K562 (cell line): ENCODE measurements at regions not wholly inside any gene's neighbourhood (a gene's known extent, or its start where the extent isn't known, plus 50 kb on each side); places are given as distances from the start of the nearest gene placed in this dataset.

ENCODE experiments used
- ATAC-seq: fragments of 200-7000 bp; cut with Tn5 transposase; 3 replicates; pipeline ENCODE4 v1.9.1; 2020; ENCODE audit warnings: moderate library complexity
- BruUV-seq: library from RNA; stranded (reverse); fragments of 400-500 nt; replicated peaks from 2 replicates; lab custom pipeline; 2021; lab: Mats Ljungman, UMichigan
- CTCF ChIA-PET: fragments of 300-600 bp; formaldehyde crosslinking; extraction: SDS; loops from one replicate; lab custom pipeline; 2021; ENCODE audit warnings: low intra/inter-chr PET ratio; lab: Yijun Ruan, JAX
- POLR2A ChIA-PET: fragments of 300-600, 350-650 bp; sonication (Branson Sonifier 250); formaldehyde crosslinking; extraction: SDS; loops from one replicate; lab custom pipeline; 2021; ENCODE audit warnings: antibody characterized with exemption, inconsistent platforms; lab: Yijun Ruan, JAX
- DNase-seq, 4 experiments: peaks; one replicate each; pipeline versions ENCODE4 v3.0.0 to v3.0.0-alpha.2; 2011 to 2018; ENCODE audit warnings: low spot score in 3 of 4, mixed read lengths in 3 of 4; ENCODE audit errors: extremely low read depth in 1 of 4
- FAIRE-seq: peaks from 2 replicates; lab custom pipeline; 2011; peaks lifted over from hg19 to GRCh38; lab: Jason Lieb, UNC
- H2AFZ ChIP-seq: 2 replicates; pipeline ENCODE4 v1.6.0; 2011; ENCODE audit warnings: low read depth, low read length, control low read depth, inconsistent platforms
- H3K27ac ChIP-seq: fragments of 200-600 bp; 3 replicates; pipeline ENCODE4 v1.8.0; 2011; ENCODE audit warnings: low read depth, mild to moderate bottlenecking, control low read depth, inconsistent platforms, low read length, moderate library complexity, mixed read lengths; ENCODE audit errors: extremely low read depth
- H3K27me3 ChIP-seq, 2 experiments: fragments of 300-600 bp in 1 of 2; 2 replicates in 1 of 2; 3 replicates in 1 of 2; pipeline versions ENCODE4 v1.6.0 to v1.8.0; 2011; ENCODE audit warnings: inconsistent platforms in 2 of 2, low read length in 2 of 2, mild to moderate bottlenecking in 1 of 2, mixed read lengths in 1 of 2, moderate library complexity in 1 of 2; ENCODE audit not compliant: control insufficient read depth in 2 of 2, insufficient read depth in 2 of 2
- H3K36me3 ChIP-seq: fragments of 300-600 bp; 3 replicates; pipeline ENCODE4 v1.8.0; 2011; ENCODE audit warnings: mild to moderate bottlenecking, low read length, inconsistent platforms; ENCODE audit not compliant: control insufficient read depth, insufficient read depth
- H3K4me1 ChIP-seq, 2 experiments: fragments of 200-600 bp in 1 of 2; replicated peaks in 1 of 2; 2 replicates in 1 of 2; 3 replicates in 1 of 2; pipeline versions ENCODE4 v1.5.1 to v1.8.0; 2011; ENCODE audit warnings: inconsistent platforms in 2 of 2, low read length in 2 of 2, mild to moderate bottlenecking in 1 of 2, mixed read lengths in 1 of 2, moderate library complexity in 1 of 2; ENCODE audit not compliant: control insufficient read depth in 2 of 2, insufficient read depth in 2 of 2
- H3K4me2 ChIP-seq: 2 replicates; pipeline ENCODE4 v1.6.1; 2011; ENCODE audit warnings: low read length, control low read depth, inconsistent platforms, mixed read lengths; ENCODE audit not compliant: insufficient read depth
- H3K4me3 ChIP-seq: fragments of 200-600 bp; sonication (generic), shearing (Covaris generic); 2 replicates; pipeline ENCODE4 v1.5.1; 2016; ENCODE audit warnings: control low read depth, inconsistent platforms
- H3K79me2 ChIP-seq: fragments of 200-600 bp; 3 replicates; pipeline ENCODE4 v1.8.0; 2011; ENCODE audit warnings: low read length, inconsistent platforms; ENCODE audit not compliant: control insufficient read depth, insufficient read depth
- H3K9ac ChIP-seq, 2 experiments: 2 replicates each; pipeline versions ENCODE4 v1.6.0 to v1.6.1; 2011; ENCODE audit warnings: low read depth in 2 of 2, low read length in 2 of 2, control low read depth in 1 of 2, inconsistent platforms in 1 of 2, mild to moderate bottlenecking in 1 of 2, mixed read lengths in 1 of 2; ENCODE audit not compliant: insufficient read depth in 1 of 2
- H3K9me1 ChIP-seq: one replicate; pipeline ENCODE4 v1.6.0; 2011; ENCODE audit warnings: inconsistent platforms, mild to moderate bottlenecking, low read length, moderate library complexity; ENCODE audit not compliant: control insufficient read depth, insufficient read depth
- H3K9me3 ChIP-seq: replicated peaks from 2 replicates; pipeline ENCODE4 v1.5.1; 2011; ENCODE audit warnings: low read depth, low read length, inconsistent platforms; ENCODE audit not compliant: control insufficient read depth, insufficient read depth
- H4K20me1 ChIP-seq: replicated peaks from 2 replicates; pipeline ENCODE4 v1.6.1; 2011; ENCODE audit warnings: low read length, inconsistent platforms, mixed read lengths; ENCODE audit not compliant: control insufficient read depth, insufficient read depth
- CBFA2T2 ChIP-seq: fragments of 450-650 bp; conservative IDR thresholded peaks from 2 replicates; pipeline ENCODE4 v1.6.1; 2017; ENCODE audit warnings: mild to moderate bottlenecking
- CBX1 ChIP-seq: sonication (generic); IDR thresholded peaks from 2 replicates; pipeline ENCODE4 v1.6.1; 2016; ENCODE audit warnings: antibody characterized with exemption, low read depth, mild to moderate bottlenecking
- CHD1 ChIP-seq: fragments of 200-600 bp; sonication (generic); IDR thresholded peaks from one replicate; pipeline ENCODE4 v1.6.1; 2012; ENCODE audit warnings: mild to moderate bottlenecking, moderate library complexity, low read length, inconsistent platforms
- CSDE1 ChIP-seq, 2 experiments: fragments of 450-650 bp; IDR thresholded peaks; 2 replicates each; pipeline ENCODE4 v1.6.1; 2016; ENCODE audit warnings: mild to moderate bottlenecking in 1 of 2
- ELF1 ChIP-seq: fragments of 200-800 bp; sonication (Bioruptor generic); IDR thresholded peaks from 2 replicates; pipeline ENCODE4 v1.6.1; 2016; ENCODE audit warnings: missing genetic modification characterization, missing compliant biosample characterization
- GTF2B ChIP-seq: IDR thresholded peaks from 2 replicates; pipeline ENCODE4 v1.6.1; 2011; ENCODE audit not compliant: insufficient read length; ENCODE audit errors: extremely low read depth
- GTF2E2 ChIP-seq: fragments of 200-800 bp; sonication (Bioruptor generic); IDR thresholded peaks from 2 replicates; pipeline ENCODE4 v1.6.1; 2016; ENCODE audit warnings: missing genetic modification characterization, missing compliant biosample characterization
- TFAM ChIP-seq: fragments of 250-450 bp; sonication (Bioruptor Pico); conservative IDR thresholded peaks from 2 replicates; pipeline ENCODE4 v1.5.0; 2021; ENCODE audit warnings: mild to moderate bottlenecking, moderate library complexity
- THRB ChIP-seq: fragments of 450-650 bp; formaldehyde crosslinking; conservative IDR thresholded peaks from 2 replicates; pipeline ENCODE4 v1.4.0; 2022; ENCODE audit warnings: mild to moderate bottlenecking, missing genetic modification characterization
- ZNF282 ChIP-seq: sonication (generic); formaldehyde crosslinking; IDR thresholded peaks from 2 replicates; pipeline ENCODE4 v1.8.1; 2023; ENCODE audit warnings: missing genetic modification reagents
- ZNF512 ChIP-seq: IDR thresholded peaks from 2 replicates; pipeline ENCODE4 v1.6.1; 2016; ENCODE audit warnings: missing genetic modification characterization, missing compliant biosample characterization
- ZNF57 ChIP-seq: fragments of 450-650 bp; formaldehyde crosslinking; IDR thresholded peaks from 2 replicates; pipeline ENCODE4 v1.4.0; 2020; ENCODE audit warnings: mild to moderate bottlenecking, moderate library complexity
- WGBS: fragments of 100-300 bp; shearing (Covaris generic); methylation state at CpG from one replicate; pipeline ENCODE4 v1.1.6; 2016; ENCODE audit warnings: low coverage, mixed read lengths; ENCODE audit not compliant: insufficient coverage; ENCODE audit errors: missing lambda C conversion rate; 5-methylcytosine and 5-hydroxymethylcytosine counted together
- in situ Hi-C: fragments of 300-500 bp; cut with MboI; formaldehyde crosslinking; loops from 4 replicates; pipeline ENCODE4 v1.15.0; 2018; ENCODE audit warnings: inconsistent platforms, mixed read lengths
- intact Hi-C: fragments of 100-400 bp; cut with micrococcal nuclease; formaldehyde crosslinking; loops from 2 replicates; pipeline ENCODE4 v1.14.2; 2022

GRCh38 chr12:105729926-105730325 is 399.4 kb downstream of the C12orf75 start:
- POLR2A ChIA-PET, result no interaction called here
- FAIRE-seq, result no peak
- in situ Hi-C loops, result no loop called here

GRCh38 chr12:105733579-105733978 is 403.1 kb downstream of the C12orf75 start:
- ChIA-PET POLR2A (no interaction called here), CTCF (no interaction called here)
- H3K9ac ChIP-seq, result no peak overlapping the region
- FAIRE-seq, result no peak
- WGBS, result 0% methylated on average over 1 of the region's 1 CpG
- H2AFZ ChIP-seq, result no peak overlapping the region
- no peaks in the 10 kb centered on the region for H4K20me1 ChIP-seq
- H3K4me3 ChIP-seq, result no peak overlapping the region
- BruUV-seq, result no TSS peak
- in situ Hi-C loops, result no loop called here
- H3K27ac ChIP-seq, result no peak overlapping the region
- H3K4me1 ChIP-seq, result no peaks in the 10 kb centered on the region
- H3K36me3 ChIP-seq, result no peaks in the 10 kb centered on the region
- TF ChIP-seq ZNF282 (CRISPR knock-in tag), result no peak
- TF ChIP-seq CHD1, result no peak
- no peak for TF ChIP-seq ZNF57 (CRISPR knock-in tag)
- no peak for TF ChIP-seq CBFA2T2
- TF ChIP-seq ZNF512, result no peak
- no peak for TF ChIP-seq TFAM
- no peak for TF ChIP-seq THRB (CRISPR knock-in tag)
- no peak for TF ChIP-seq GTF2E2
- no peak for TF ChIP-seq CBX1
- TF ChIP-seq, all 486 proteins: peak for 0
- H3K9me3 ChIP-seq, result no peaks in the 10 kb centered on the region
- 0 out of 5 replicates have a peak, but pooled peaks cover 0 to 7% of the 10 kb centered on the region in 2 experiments for H3K27me3 ChIP-seq
- intact Hi-C loops, result no loop called here
- H3K79me2 ChIP-seq, result no peaks in the 10 kb centered on the region
- no peak for ATAC-seq
- DNase-seq, result no peak
- H3K9me1 ChIP-seq, result no peaks in the 10 kb centered on the region
- H3K4me2 ChIP-seq, result no peak overlapping the region

More at GRCh38 chr12:105729926-105730325, 399.4 kb downstream of the C12orf75 start:
- DNase-seq (no peak), ATAC-seq (no peak)
- no peaks in the 10 kb centered on the region for H3K9me3 ChIP-seq
- no peaks in the 10 kb centered on the region for H3K79me2 ChIP-seq
- H4K20me1 ChIP-seq, result no peaks in the 10 kb centered on the region
- intact Hi-C loops, result no loop called here
- no peak overlapping the region for H3K27ac ChIP-seq
- no peaks in the 10 kb centered on the region for H3K36me3 ChIP-seq
- no peaks in the 10 kb centered on the region for H3K9me1 ChIP-seq
- H3K4me2 ChIP-seq, result no peak overlapping the region
- TF ChIP-seq ELF1 (tag) (no peak), GTF2B (no peak), CSDE1 (IDR thresholded peaks at IDR 0.05) (no peak)
- CTCF ChIA-PET, result no interaction called here
- no peaks in the 10 kb centered on the region for H3K4me1 ChIP-seq
- H3K27me3 ChIP-seq, result no peaks in the 10 kb centered on the region
- no peak overlapping the region for H2AFZ ChIP-seq
- H3K4me3 ChIP-seq, result no peak overlapping the region
- H3K9ac ChIP-seq, result no peak overlapping the region
- BruUV-seq, result no TSS peak
